ENCODE measurements at regions not wholly inside any gene's neighbourhood (a gene's known extent, or its start where the extent isn't known, plus 50 kb on each side); places are given as distances from the start of the nearest gene placed in this dataset.

- TF ChIP-seq, protein P1, sequence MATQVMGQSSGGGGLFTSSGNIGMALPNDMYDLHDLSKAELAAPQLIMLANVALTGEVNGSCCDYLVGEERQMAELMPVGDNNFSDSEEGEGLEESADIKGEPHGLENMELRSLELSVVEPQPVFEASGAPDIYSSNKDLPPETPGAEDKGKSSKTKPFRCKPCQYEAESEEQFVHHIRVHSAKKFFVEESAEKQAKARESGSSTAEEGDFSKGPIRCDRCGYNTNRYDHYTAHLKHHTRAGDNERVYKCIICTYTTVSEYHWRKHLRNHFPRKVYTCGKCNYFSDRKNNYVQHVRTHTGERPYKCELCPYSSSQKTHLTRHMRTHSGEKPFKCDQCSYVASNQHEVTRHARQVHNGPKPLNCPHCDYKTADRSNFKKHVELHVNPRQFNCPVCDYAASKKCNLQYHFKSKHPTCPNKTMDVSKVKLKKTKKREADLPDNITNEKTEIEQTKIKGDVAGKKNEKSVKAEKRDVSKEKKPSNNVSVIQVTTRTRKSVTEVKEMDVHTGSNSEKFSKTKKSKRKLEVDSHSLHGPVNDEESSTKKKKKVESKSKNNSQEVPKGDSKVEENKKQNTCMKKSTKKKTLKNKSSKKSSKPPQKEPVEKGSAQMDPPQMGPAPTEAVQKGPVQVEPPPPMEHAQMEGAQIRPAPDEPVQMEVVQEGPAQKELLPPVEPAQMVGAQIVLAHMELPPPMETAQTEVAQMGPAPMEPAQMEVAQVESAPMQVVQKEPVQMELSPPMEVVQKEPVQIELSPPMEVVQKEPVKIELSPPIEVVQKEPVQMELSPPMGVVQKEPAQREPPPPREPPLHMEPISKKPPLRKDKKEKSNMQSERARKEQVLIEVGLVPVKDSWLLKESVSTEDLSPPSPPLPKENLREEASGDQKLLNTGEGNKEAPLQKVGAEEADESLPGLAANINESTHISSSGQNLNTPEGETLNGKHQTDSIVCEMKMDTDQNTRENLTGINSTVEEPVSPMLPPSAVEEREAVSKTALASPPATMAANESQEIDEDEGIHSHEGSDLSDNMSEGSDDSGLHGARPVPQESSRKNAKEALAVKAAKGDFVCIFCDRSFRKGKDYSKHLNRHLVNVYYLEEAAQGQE (tag by site-specific recombination; IDR thresholded peaks at IDR 0.05), result no peak
- TF ChIP-seq ZNF561 (tag by site-specific recombination; IDR thresholded peaks at IDR 0.05; ENCODE audit: borderline replicate concordance) (no peak), CTCF (tag by site-specific recombination; IDR thresholded peaks at IDR 0.05) (no peak), ZNF639 (tag by site-specific recombination; IDR thresholded peaks at IDR 0.05) (no peak), ZNF704 (tag by site-specific recombination; IDR thresholded peaks at IDR 0.05) (no peak), ZBTB7A (tag by site-specific recombination; IDR thresholded peaks at IDR 0.05; ENCODE audit: low read depth) (no peak)
- TF ChIP-seq, protein P2, sequence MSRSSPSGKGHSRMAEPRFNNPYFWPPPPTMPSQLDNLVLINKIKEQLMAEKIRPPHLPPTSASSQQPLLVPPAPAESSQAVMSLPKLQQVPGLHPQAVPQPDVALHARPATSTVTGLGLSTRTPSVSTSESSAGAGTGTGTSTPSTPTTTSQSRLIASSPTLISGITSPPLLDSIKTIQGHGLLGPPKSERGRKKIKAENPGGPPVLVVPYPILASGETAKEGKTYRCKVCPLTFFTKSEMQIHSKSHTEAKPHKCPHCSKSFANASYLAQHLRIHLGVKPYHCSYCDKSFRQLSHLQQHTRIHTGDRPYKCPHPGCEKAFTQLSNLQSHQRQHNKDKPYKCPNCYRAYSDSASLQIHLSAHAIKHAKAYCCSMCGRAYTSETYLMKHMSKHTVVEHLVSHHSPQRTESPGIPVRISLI (tag by site-specific recombination; IDR thresholded peaks at IDR 0.05), result no peak
Observed at GRCh38 chr13:105641121-105641520, 894.3 kb downstream of the EFNB2 start.
